ENCODE measurements at regions not wholly inside any gene's neighbourhood (a gene's known extent, or its start where the extent isn't known, plus 50 kb on each side); places are given as distances from the start of the nearest gene placed in this dataset.

DNA sequence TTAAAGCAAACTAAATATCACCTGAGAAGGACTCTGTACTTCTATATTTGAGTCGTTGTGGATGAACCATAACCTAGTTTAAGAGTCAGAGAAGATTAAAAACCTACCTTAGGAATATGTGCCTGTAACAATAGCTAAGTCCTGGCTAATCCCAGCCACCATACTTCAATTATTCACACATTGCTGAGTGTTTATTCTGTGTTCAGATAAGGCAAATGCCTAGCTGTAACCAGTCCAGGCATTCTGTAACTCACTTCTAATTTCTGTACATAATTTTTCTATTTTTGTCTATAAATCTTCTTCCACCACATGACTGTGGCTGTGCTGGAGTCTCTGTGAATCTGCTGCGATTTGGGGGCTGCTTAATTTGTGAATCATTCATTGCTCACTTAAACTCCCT is 441.9 kb upstream of the ADAMTS5 start:
- TF ChIP-seq SP1 (IDR thresholded peaks at IDR 0.05): no peak
- TF ChIP-seq TARDBP (IDR thresholded peaks at IDR 0.05): no peak

All from HEK293T (cell line).